ENCODE measurements at regions not wholly inside any gene's neighbourhood (a gene's known extent, or its start where the extent isn't known, plus 50 kb on each side); places are given as distances from the start of the nearest gene placed in this dataset.

- TF ChIP-seq, protein P1, sequence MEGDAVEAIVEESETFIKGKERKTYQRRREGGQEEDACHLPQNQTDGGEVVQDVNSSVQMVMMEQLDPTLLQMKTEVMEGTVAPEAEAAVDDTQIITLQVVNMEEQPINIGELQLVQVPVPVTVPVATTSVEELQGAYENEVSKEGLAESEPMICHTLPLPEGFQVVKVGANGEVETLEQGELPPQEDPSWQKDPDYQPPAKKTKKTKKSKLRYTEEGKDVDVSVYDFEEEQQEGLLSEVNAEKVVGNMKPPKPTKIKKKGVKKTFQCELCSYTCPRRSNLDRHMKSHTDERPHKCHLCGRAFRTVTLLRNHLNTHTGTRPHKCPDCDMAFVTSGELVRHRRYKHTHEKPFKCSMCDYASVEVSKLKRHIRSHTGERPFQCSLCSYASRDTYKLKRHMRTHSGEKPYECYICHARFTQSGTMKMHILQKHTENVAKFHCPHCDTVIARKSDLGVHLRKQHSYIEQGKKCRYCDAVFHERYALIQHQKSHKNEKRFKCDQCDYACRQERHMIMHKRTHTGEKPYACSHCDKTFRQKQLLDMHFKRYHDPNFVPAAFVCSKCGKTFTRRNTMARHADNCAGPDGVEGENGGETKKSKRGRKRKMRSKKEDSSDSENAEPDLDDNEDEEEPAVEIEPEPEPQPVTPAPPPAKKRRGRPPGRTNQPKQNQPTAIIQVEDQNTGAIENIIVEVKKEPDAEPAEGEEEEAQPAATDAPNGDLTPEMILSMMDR (conservative IDR thresholded peaks at IDR 0.05; ENCODE audit: low read length), result no peak
- TF ChIP-seq EZH2phosphoT487 (IDR thresholded peaks at IDR 0.05; ENCODE audit: borderline replicate concordance), result no peak
These were observed 88.6 kb upstream of the BRD7 start for GRCh38 chr16:50457423-50457822.
